Keratinocyte (primary cell): ENCODE measurements at regions not wholly inside any gene's neighbourhood (a gene's known extent, or its start where the extent isn't known, plus 50 kb on each side); places are given as distances from the start of the nearest gene placed in this dataset.

ENCODE experiments used
- DNase-seq: peaks from one replicate; pipeline ENCODE4 v3.0.0-alpha.2; 2011; ENCODE audit warnings: low read depth, missing footprints, low spot score
- FAIRE-seq: peaks from 2 replicates; lab custom pipeline; 2011; peaks lifted over from hg19 to GRCh38; lab: Jason Lieb, UNC
- H2AFZ ChIP-seq: 2 replicates; pipeline ENCODE4 v1.6.0; 2012; ENCODE audit warnings: low read length, control low read depth, inconsistent platforms; ENCODE audit not compliant: control insufficient read depth
- H3K27ac ChIP-seq: 2 replicates; pipeline ENCODE4 v1.5.1; 2011; ENCODE audit warnings: low read length; ENCODE audit not compliant: control insufficient read depth, insufficient read depth
- H3K27me3 ChIP-seq: 3 replicates; pipeline ENCODE4 v1.6.0; 2011; ENCODE audit warnings: low read length; ENCODE audit not compliant: control insufficient read depth, insufficient read depth; ENCODE audit errors: extremely low read depth
- H3K36me3 ChIP-seq, 2 experiments: 2 replicates in 1 of 2; 3 replicates in 1 of 2; pipeline ENCODE4 v1.5.1; 2011; ENCODE audit warnings: low read length in 2 of 2, mild to moderate bottlenecking in 1 of 2; ENCODE audit not compliant: control insufficient read depth in 2 of 2, insufficient read depth in 2 of 2; ENCODE audit errors: extremely low read depth in 1 of 2
- H3K4me1 ChIP-seq: 3 replicates; pipeline ENCODE4 v1.5.1; 2011; ENCODE audit warnings: low read length; ENCODE audit not compliant: control insufficient read depth, insufficient read depth; ENCODE audit errors: extremely low read depth
- H3K4me2 ChIP-seq: 3 replicates; pipeline ENCODE4 v1.6.0; 2011; ENCODE audit warnings: low read depth, low read length; ENCODE audit not compliant: control insufficient read depth, insufficient read depth; ENCODE audit errors: extremely low read depth
- H3K4me3 ChIP-seq, 3 experiments: fragments of 200-600 bp in 1 of 3; sonication (generic) in 1 of 3; 2 replicates in 2 of 3; 3 replicates in 1 of 3; pipeline ENCODE4 v1.5.1; 2011 to 2016; ENCODE audit warnings: low read length in 3 of 3, mild to moderate bottlenecking in 3 of 3, control low read depth in 2 of 3, inconsistent platforms in 1 of 3, low read depth in 1 of 3, mixed read lengths in 1 of 3, mixed run types in 1 of 3, moderate library complexity in 1 of 3; ENCODE audit not compliant: control insufficient read depth in 2 of 3, insufficient read depth in 2 of 3; ENCODE audit errors: extremely low read depth in 1 of 3
- H3K79me2 ChIP-seq: 2 replicates; pipeline ENCODE4 v1.6.0; 2012; ENCODE audit warnings: low read length; ENCODE audit not compliant: control insufficient read depth, insufficient read depth
- H3K9ac ChIP-seq: 3 replicates; pipeline ENCODE4 v1.6.0; 2011; ENCODE audit warnings: low read length; ENCODE audit not compliant: control insufficient read depth, insufficient read depth; ENCODE audit errors: extremely low read depth
- H3K9me1 ChIP-seq: 3 replicates; pipeline ENCODE4 v1.6.0; 2011; ENCODE audit warnings: low read length; ENCODE audit not compliant: control insufficient read depth, insufficient read depth; ENCODE audit errors: extremely low read depth
- H3K9me3 ChIP-seq: 2 replicates; pipeline ENCODE4 v1.5.1; 2012; ENCODE audit warnings: low read depth, low read length; ENCODE audit not compliant: control insufficient read depth
- H4K20me1 ChIP-seq: 3 replicates; pipeline ENCODE4 v1.6.0; 2011; ENCODE audit warnings: low read length; ENCODE audit not compliant: control insufficient read depth, insufficient read depth; ENCODE audit errors: extremely low read depth
- CTCF ChIP-seq, 3 experiments: IDR thresholded peaks in 1 of 3; conservative IDR thresholded peaks in 1 of 3; optimal IDR thresholded peaks in 1 of 3; 2 replicates in 2 of 3; 3 replicates in 1 of 3; pipeline versions ENCODE3 to v1.5.1; 2011; ENCODE audit warnings: low read length in 3 of 3, mild to moderate bottlenecking in 3 of 3, moderate library complexity in 2 of 3, control low read depth in 1 of 3, inconsistent platforms in 1 of 3; ENCODE audit not compliant: insufficient read depth in 2 of 3; ENCODE audit errors: extremely low read depth in 1 of 3
- EZH2 ChIP-seq: IDR thresholded peaks from one replicate; pipeline ENCODE4 v1.6.1; 2012; ENCODE audit warnings: inconsistent platforms, mild to moderate bottlenecking, low read length, moderate library complexity
- dilution Hi-C: fragments of 300-500 bp; cut with MboI; formaldehyde crosslinking; loops from one replicate; pipeline ENCODE4 v1.7.0; 2020; ENCODE audit warnings: low sequenced_read_pairs; ENCODE audit not compliant: extremely low pct_ligation_motif_present

DNA sequence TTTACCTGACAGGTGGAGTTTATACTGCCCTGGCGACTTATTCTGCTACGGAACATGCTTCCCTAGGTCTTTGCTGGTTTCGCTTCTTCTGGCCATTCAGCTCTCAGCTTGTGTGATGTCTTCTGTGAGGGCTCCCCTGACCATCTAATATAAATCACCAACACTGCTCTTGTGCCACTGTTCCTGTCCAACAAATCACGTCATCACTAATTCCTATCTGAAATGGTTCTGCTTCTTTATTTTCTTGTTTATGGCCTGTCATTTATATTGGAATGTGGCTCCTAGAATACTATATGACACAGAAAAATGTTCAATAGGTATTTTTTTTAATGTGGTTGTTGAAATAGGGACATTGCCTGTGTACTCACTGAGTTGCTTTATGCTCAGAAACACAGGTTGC is 171.5 kb downstream of the CD8B2 start:
- no peaks in the 10 kb centered on the region for H3K4me1 ChIP-seq
- H2AFZ ChIP-seq: no peak overlapping the region
- H3K4me3 ChIP-seq: no peak overlapping the region
- no peaks in the 10 kb centered on the region for H3K79me2 ChIP-seq
- no peaks in the 10 kb centered on the region for H4K20me1 ChIP-seq
- FAIRE-seq: no peak
- dilution Hi-C loops: no loop called here
- H3K4me2 ChIP-seq: no peak overlapping the region
- H3K27me3 ChIP-seq: no peaks in the 10 kb centered on the region
- DNase-seq: no peak
- no peaks in the 10 kb centered on the region for H3K9me1 ChIP-seq
- H3K9me3 ChIP-seq: no peaks in the 10 kb centered on the region
- TF ChIP-seq CTCF (optimal IDR thresholded peaks at IDR 0.05 in 1 of 3, IDR thresholded peaks at IDR 0.05 in 1 of 3, conservative IDR thresholded peaks at IDR 0.05 in 1 of 3; ENCODE audit: extremely low read depth in 1 of 3, insufficient read depth in 2 of 3, low read length in 3 of 3): no peak
- no peak for TF ChIP-seq EZH2
- no peaks in the 10 kb centered on the region for H3K36me3 ChIP-seq
- no peak overlapping the region for H3K27ac ChIP-seq
- no peak overlapping the region for H3K9ac ChIP-seq

DNA sequence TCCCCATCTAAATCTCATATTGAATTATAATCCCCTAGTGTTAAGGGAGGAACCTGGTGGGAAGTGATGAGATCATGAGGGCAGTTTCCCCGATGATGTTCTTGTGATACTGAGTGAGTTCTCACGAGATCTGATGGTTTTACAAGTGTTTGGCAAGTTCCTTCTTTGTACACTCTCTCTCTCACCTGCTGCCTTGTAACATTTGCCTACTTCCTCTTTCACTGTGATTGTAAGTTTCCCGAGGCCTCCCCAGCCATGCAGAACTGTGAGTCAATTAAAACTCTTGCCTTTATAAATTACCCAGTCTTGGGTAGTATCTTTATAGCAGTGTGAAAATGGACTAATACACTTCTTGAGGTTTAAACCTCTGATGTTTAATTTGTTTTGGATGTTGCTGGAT is 177.5 kb downstream of the CD8B2 start:
- no peaks in the 10 kb centered on the region for H3K27me3 ChIP-seq
- TF ChIP-seq CTCF (optimal IDR thresholded peaks at IDR 0.05 in 1 of 3, IDR thresholded peaks at IDR 0.05 in 1 of 3, conservative IDR thresholded peaks at IDR 0.05 in 1 of 3; ENCODE audit: extremely low read depth in 1 of 3, insufficient read depth in 2 of 3, low read length in 3 of 3): no peak
- TF ChIP-seq EZH2: no peak
- H3K4me1 ChIP-seq: no peaks in the 10 kb centered on the region
- FAIRE-seq (no peak), DNase-seq (no peak)
- no peak overlapping the region for H2AFZ ChIP-seq
- H3K36me3 ChIP-seq: no peaks in the 10 kb centered on the region
- no peak overlapping the region for H3K27ac ChIP-seq
- no peak overlapping the region for H3K4me2 ChIP-seq
- H3K9me1 ChIP-seq: no peaks in the 10 kb centered on the region
- H4K20me1 ChIP-seq: no peaks in the 10 kb centered on the region
- no peak overlapping the region for H3K9ac ChIP-seq
- no peaks in the 10 kb centered on the region for H3K79me2 ChIP-seq
- no peak overlapping the region for H3K4me3 ChIP-seq
- dilution Hi-C loops: no loop called here
- H3K9me3 ChIP-seq: no peaks in the 10 kb centered on the region
